Spleen (tissue), 11 donors: ENCODE measurements at regions not wholly inside any gene's neighbourhood (a gene's known extent, or its start where the extent isn't known, plus 50 kb on each side); places are given as distances from the start of the nearest gene placed in this dataset.

Experiments used
- DNase-seq: peaks from one replicate; pipeline ENCODE4 v3.0.0-alpha.2; 2020
- H3K27ac ChIP-seq, 8 donors: fragments of 200-600 bp; sonication (generic) in 7 of 8; 1 replicate in 4 of 8; 2 replicates in 4 of 8; pipeline versions ENCODE4 v1.5.0 to v1.8.0; 2016 to 2021; ENCODE audit warnings: inconsistent platforms in 4 of 8, mild to moderate bottlenecking in 4 of 8, moderate library complexity in 1 of 8
- H3K27me3 ChIP-seq, 7 donors: fragments of 200-600 bp; sonication (generic) in 6 of 7; replicated peaks in 1 of 7; 1 replicate in 4 of 7; 2 replicates in 3 of 7; pipeline versions ENCODE4 v1.5.0 to v1.8.0; 2016 to 2021; ENCODE audit warnings: inconsistent platforms in 3 of 7, mild to moderate bottlenecking in 1 of 7
- H3K36me3 ChIP-seq, 6 donors: fragments of 200-600 bp; sonication (generic) in 5 of 6; 1 replicate in 4 of 6; 2 replicates in 2 of 6; pipeline versions ENCODE4 v1.5.0 to v1.8.0; 2016 to 2021; ENCODE audit warnings: inconsistent platforms in 2 of 6
- H3K4me1 ChIP-seq, 6 donors: fragments of 200-600 bp; sonication (generic) in 5 of 6; 1 replicate in 3 of 6; 2 replicates in 3 of 6; pipeline versions ENCODE4 v1.5.0 to v1.8.0; 2016 to 2021; ENCODE audit warnings: inconsistent platforms in 3 of 6
- H3K4me3 ChIP-seq, 8 donors: fragments of 200-600 bp; sonication (generic) in 7 of 8; 1 replicate in 4 of 8; 2 replicates in 4 of 8; pipeline versions ENCODE4 v1.5.0 to v1.8.0; 2016 to 2021; ENCODE audit warnings: inconsistent platforms in 4 of 8, mild to moderate bottlenecking in 4 of 8, moderate library complexity in 2 of 8
- H3K9me3 ChIP-seq, 8 donors: fragments of 200-600 bp; sonication (generic) in 7 of 8; 1 replicate in 4 of 8; 2 replicates in 4 of 8; pipeline versions ENCODE4 v1.5.0 to v1.8.0; 2016 to 2021; ENCODE audit warnings: inconsistent platforms in 4 of 8
- CTCF ChIP-seq, 11 experiments: fragments of 200-600 bp in 7 of 11; fragments of 450-650 bp in 4 of 11; sonication (generic) in 4 of 11; IDR thresholded peaks in 8 of 11; conservative IDR thresholded peaks in 3 of 11; 1 replicate in 7 of 11; 2 replicates in 4 of 11; pipeline versions ENCODE4 v1.4.0 to v1.8.0; 2016 to 2021; ENCODE audit warnings: antibody characterized with exemption in 11 of 11, inconsistent platforms in 4 of 11, mild to moderate bottlenecking in 1 of 11
- POLR2A ChIP-seq, 3 donors: fragments of 450-650 bp; IDR thresholded peaks; one replicate each; pipeline ENCODE4 v1.5.1; 2017; ENCODE audit warnings: antibody characterized with exemption in 3 of 3, mild to moderate bottlenecking in 1 of 3
- POLR2AphosphoS5 ChIP-seq, 3 donors: sonication (generic); formaldehyde crosslinking; IDR thresholded peaks; one replicate each; pipeline ENCODE4 v1.5.1; 2017; ENCODE audit warnings: antibody characterized with exemption in 3 of 3
- WGBS, 5 donors: extraction: QIAGEN DNeasy Blood & Tissue Kit in 3 of 5; methylation state at CpG; one replicate each; pipeline versions ENCODE4 v1.1.5 to v1.1.7; 2013 to 2018; 5-methylcytosine and 5-hydroxymethylcytosine counted together
- intact Hi-C: fragments of 100-400 bp; cut with DNase I; formaldehyde crosslinking; loops from one replicate; pipeline ENCODE4 v1.15.0; 2023; ENCODE audit warnings: low total_unique reads
- donor health status: healthy with polysubstance abuse.
- donor health status: DM: no; HTN: no; CAD: no; lungs with moderate emphysema.
- donor health status: DM: no; HTN: no; CAD: no.
- donor health status: Bipolar disorder and iron deficiency.
- donor health status: healthy.
- donor health status: DM: no; HTN: no; CAD: no.
- donor health status: DM: yes; HTN: yes; CAD: no.

- no peak overlapping the region for H3K4me3 ChIP-seq
- no peaks in the 10 kb centered on the region for H3K36me3 ChIP-seq
- H3K27me3 ChIP-seq: peaks cover 0 to 20% (median 0%) of the 10 kb centered on the region in 7 donors
- TF ChIP-seq CTCF (IDR thresholded peaks at IDR 0.05 in 8 of 11, conservative IDR thresholded peaks at IDR 0.05 in 3 of 11): no peak
- TF ChIP-seq POLR2AphosphoS5 (IDR thresholded peaks at IDR 0.05): no peak
- no peak for TF ChIP-seq POLR2A (IDR thresholded peaks at IDR 0.05)
- no peak overlapping the region for H3K27ac ChIP-seq
- no peak for DNase-seq
- no peaks in the 10 kb centered on the region for H3K9me3 ChIP-seq
- WGBS, 5 donors: 80 to 91% (median 87%) methylated on average over 6 of the region's 6 CpGs
- intact Hi-C loops: no loop called here
- no peaks in the 10 kb centered on the region for H3K4me1 ChIP-seq
Measured at GRCh38 chr2:234179031-234179363, 128.5 kb downstream of the SPP2 start.

- H3K9me3 ChIP-seq: no peaks in the 10 kb centered on the region
- DNase-seq: no peak
- H3K4me1 ChIP-seq: no peaks in the 10 kb centered on the region
- no peak for TF ChIP-seq CTCF (IDR thresholded peaks at IDR 0.05 in 8 of 11, conservative IDR thresholded peaks at IDR 0.05 in 3 of 11)
- TF ChIP-seq POLR2AphosphoS5 (IDR thresholded peaks at IDR 0.05): no peak
- TF ChIP-seq POLR2A (IDR thresholded peaks at IDR 0.05): no peak
- H3K27ac ChIP-seq: no peak overlapping the region
- H3K36me3 ChIP-seq: no peaks in the 10 kb centered on the region
- intact Hi-C loops: no loop called here
- no peak overlapping the region for H3K4me3 ChIP-seq
- H3K27me3 ChIP-seq: peaks cover 0 to 15% (median 0%) of the 10 kb centered on the region in 7 donors
- 63 to 77% (median 68%) methylated on average over 10 of the region's 10 CpGs for WGBS, 5 donors
Measured at GRCh38 chr2:234178330-234179030, 128.0 kb downstream of the SPP2 start.

- Histone ChIP-seq H3K9me3 (no peaks in the 10 kb centered on the region), H3K4me3 (no peak overlapping the region), H3K27ac (no peak overlapping the region), H3K36me3 (no peaks in the 10 kb centered on the region), H3K27me3 (peaks cover 0 to 11% (median 0%) of the 10 kb centered on the region in 7 donors), H3K4me1 (peaks cover 0 to 11% (median 0%) of the 10 kb centered on the region in 6 donors)
- 93 to 95% (median 93%) methylated on average over 6 of the region's 6 CpGs for WGBS, 5 donors
- no peak for DNase-seq
- intact Hi-C loops: no loop called here
- TF ChIP-seq POLR2A (IDR thresholded peaks at IDR 0.05) (no peak), POLR2AphosphoS5 (IDR thresholded peaks at IDR 0.05) (no peak), CTCF (IDR thresholded peaks at IDR 0.05 in 8 of 11, conservative IDR thresholded peaks at IDR 0.05 in 3 of 11) (no peak)
Measured at GRCh38 chr2:234175649-234176048, 125.1 kb downstream of the SPP2 start.

GRCh38 chr2:234174742-234175141, 124.2 kb downstream of the SPP2 start:
- peaks cover 0 to 9% (median 0%) of the 10 kb centered on the region in 7 donors for H3K27me3 ChIP-seq
- TF ChIP-seq POLR2A (IDR thresholded peaks at IDR 0.05): no peak
- TF ChIP-seq CTCF (IDR thresholded peaks at IDR 0.05 in 8 of 11, conservative IDR thresholded peaks at IDR 0.05 in 3 of 11): no peak
- TF ChIP-seq POLR2AphosphoS5 (IDR thresholded peaks at IDR 0.05): no peak

More at GRCh38 chr2:234174742-234175141, 124.2 kb downstream of the SPP2 start:
- no peak for DNase-seq
- no peak overlapping the region for H3K27ac ChIP-seq
- WGBS, 5 donors: 78 to 92% (median 90%) methylated on average over 5 of the region's 5 CpGs
- H3K36me3 ChIP-seq: no peaks in the 10 kb centered on the region
- H3K9me3 ChIP-seq: no peaks in the 10 kb centered on the region
- no peak overlapping the region for H3K4me3 ChIP-seq
- H3K4me1 ChIP-seq: peaks cover 0 to 14% (median 0%) of the 10 kb centered on the region in 6 donors
- intact Hi-C loops: no loop called here
